PC-3 (cell line): ENCODE measurements at regions not wholly inside any gene's neighbourhood (a gene's known extent, or its start where the extent isn't known, plus 50 kb on each side); places are given as distances from the start of the nearest gene placed in this dataset.

ENCODE experiments used
- ATAC-seq: fragments of 200-7000 bp; cut with Tn5 transposase; 2 replicates; pipeline ENCODE4 v1.9.1; 2020; ENCODE audit warnings: mild to moderate bottlenecking, moderate library complexity
- BruUV-seq: library from RNA; stranded (reverse); fragments of 400-500 nt; replicated peaks from 2 replicates; lab custom pipeline; 2021; lab: Mats Ljungman, UMichigan
- CTCF ChIA-PET: fragments of 300-600 bp; sonication (Branson Sonifier 250); formaldehyde crosslinking; loops from one replicate; lab custom pipeline; 2022; ENCODE audit warnings: antibody characterized with exemption; lab: Charles Lee
- POLR2A ChIA-PET: fragments of 300-600 bp; sonication (Branson Sonifier 250); formaldehyde crosslinking; loops from one replicate; lab custom pipeline; 2022; ENCODE audit warnings: antibody characterized with exemption; ENCODE audit not compliant: unreplicated experiment; lab: Charles Lee
- DNase-seq: peaks from one replicate; pipeline ENCODE4 v3.0.0-alpha.2; 2015
- H2AFZ ChIP-seq: fragments of 300-600 bp; sonication (generic); 2 replicates; pipeline ENCODE4 v1.6.0; 2016; ENCODE audit warnings: antibody characterized with exemption, low read length
- H3F3A ChIP-seq: fragments of 300-600 bp; sonication (generic); one replicate; pipeline ENCODE4 v1.6.0; 2017; ENCODE audit warnings: antibody characterized with exemption, low read length, control low read depth, mild to moderate bottlenecking; ENCODE audit not compliant: unreplicated experiment
- H3K27ac ChIP-seq: fragments of 300-600 bp; sonication (generic); 2 replicates; pipeline ENCODE4 v1.5.1; 2016; ENCODE audit warnings: mild to moderate bottlenecking, low read length
- H3K27me3 ChIP-seq: fragments of 300-600 bp; sonication (generic); 2 replicates; pipeline ENCODE4 v1.6.1; 2016; ENCODE audit warnings: low read length, mixed read lengths
- H3K36me3 ChIP-seq: fragments of 300-600 bp; sonication (generic); 2 replicates; pipeline ENCODE4 v1.6.1; 2016; ENCODE audit warnings: low read depth, mixed run types, low read length, mixed read lengths
- H3K4me1 ChIP-seq: fragments of 300-600 bp; sonication (generic); 2 replicates; pipeline ENCODE4 v1.5.1; 2016; ENCODE audit warnings: low read length; ENCODE audit not compliant: insufficient read depth
- H3K4me2 ChIP-seq: fragments of 300-600 bp; sonication (generic); 2 replicates; pipeline ENCODE4 v1.6.0; 2016; ENCODE audit warnings: low read length
- H3K4me3 ChIP-seq: fragments of 300-600 bp; sonication (generic); 2 replicates; pipeline ENCODE4 v1.5.1; 2016; ENCODE audit warnings: mild to moderate bottlenecking, low read length, mixed read lengths
- H3K79me2 ChIP-seq: fragments of 300-600 bp; sonication (generic); 2 replicates; pipeline ENCODE4 v1.6.1; 2017; ENCODE audit warnings: low read length, mixed read lengths
- H3K9ac ChIP-seq: fragments of 300-600 bp; sonication (generic); 2 replicates; pipeline ENCODE4 v1.6.0; 2016; ENCODE audit warnings: mild to moderate bottlenecking, low read length
- H3K9me2 ChIP-seq: fragments of 300-600 bp; sonication (generic); replicated peaks from 2 replicates; pipeline ENCODE4 v1.6.1; 2016; ENCODE audit warnings: mixed run types, low read length, mixed read lengths
- H3K9me3 ChIP-seq: fragments of 300-600 bp; sonication (generic); 2 replicates; pipeline ENCODE4 v1.6.1; 2016; ENCODE audit warnings: low read length, mixed read lengths
- H4K20me1 ChIP-seq: fragments of 300-600 bp; sonication (generic); 2 replicates; pipeline ENCODE4 v1.6.1; 2016; ENCODE audit warnings: low read length, mixed read lengths
- CTCF ChIP-seq: fragments of 300-600 bp; sonication (generic); conservative IDR thresholded peaks from 2 replicates; pipeline ENCODE4 v1.5.1; 2017; ENCODE audit warnings: antibody characterized with exemption, low read depth, mild to moderate bottlenecking, low read length
- EZH2 ChIP-seq: fragments of 300-600 bp; sonication (generic); IDR thresholded peaks from one replicate; pipeline ENCODE4 v1.6.1; 2017; ENCODE audit warnings: antibody characterized with exemption, mild to moderate bottlenecking, low read length; ENCODE audit not compliant: unreplicated experiment
- EZH2phosphoT487 ChIP-seq: fragments of 300-600 bp; sonication (generic); IDR thresholded peaks from 2 replicates; pipeline ENCODE4 v1.6.1; 2018; ENCODE audit warnings: mild to moderate bottlenecking, antibody characterized with exemption, low read length, borderline replicate concordance
- intact Hi-C: fragments of 100-400 bp; cut with micrococcal nuclease; formaldehyde crosslinking; loops from 2 replicates; pipeline ENCODE4 v1.9.0; 2023

DNA sequence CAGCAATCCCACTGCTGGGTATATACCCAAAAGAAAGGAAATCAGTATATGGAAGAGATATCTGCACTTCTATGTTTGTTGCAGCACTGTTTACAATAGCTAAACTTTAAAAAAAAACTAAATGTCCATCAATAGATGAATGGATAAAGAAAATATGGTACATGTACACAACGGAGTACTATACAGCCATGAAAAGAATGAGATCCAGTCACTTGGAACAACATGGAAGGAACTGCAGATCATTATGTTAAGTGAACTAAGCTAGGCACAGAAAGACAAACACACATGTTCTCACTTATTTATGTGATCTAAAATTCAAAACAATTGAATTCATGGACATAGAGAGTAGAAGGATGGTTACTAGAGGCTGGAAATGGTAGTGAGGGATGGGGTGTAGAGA lies 400.7 kb downstream of the ZNF674 start:
- H3K9me2 ChIP-seq, result no peaks in the 10 kb centered on the region
- H3K36me3 ChIP-seq, result no peaks in the 10 kb centered on the region
- ATAC-seq, result no peak
- no peak for TF ChIP-seq EZH2phosphoT487
- TF ChIP-seq EZH2, result no peak
- no peak for TF ChIP-seq CTCF
- no TSS peak for BruUV-seq
- no peaks in the 10 kb centered on the region for H3K9me3 ChIP-seq
- no peak overlapping the region for H2AFZ ChIP-seq
- intact Hi-C loops, result no loop called here
- POLR2A ChIA-PET, result no interaction called here
- no peaks in the 10 kb centered on the region for H3K27me3 ChIP-seq
- H3K4me3 ChIP-seq, result no peak overlapping the region
- H3K79me2 ChIP-seq, result no peaks in the 10 kb centered on the region
- no peak overlapping the region for H3K4me2 ChIP-seq
- no peak overlapping the region for H3K27ac ChIP-seq
- H3K4me1 ChIP-seq, result no peaks in the 10 kb centered on the region
- H3K9ac ChIP-seq, result no peak overlapping the region
- no peaks in the 10 kb centered on the region for H3F3A ChIP-seq
- no peaks in the 10 kb centered on the region for H4K20me1 ChIP-seq
- no peak for DNase-seq
- CTCF ChIA-PET, result no interaction called here

GRCh38 chrX:46140272-46140671 lies 404.9 kb downstream of the ZNF674 start:
- Histone ChIP-seq H3K79me2 (no peaks in the 10 kb centered on the region), H3K4me1 (no peaks in the 10 kb centered on the region), H3K27ac (no peak overlapping the region), H3K9me3 (no peaks in the 10 kb centered on the region), H3K9ac (no peak overlapping the region), H3K36me3 (no peaks in the 10 kb centered on the region), H3K9me2 (no peaks in the 10 kb centered on the region), H3F3A (no peaks in the 10 kb centered on the region), H3K4me3 (no peak overlapping the region), H3K4me2 (no peak overlapping the region), H3K27me3 (no peaks in the 10 kb centered on the region), H2AFZ (no peak overlapping the region), H4K20me1 (no peaks in the 10 kb centered on the region)
- ChIA-PET CTCF (no interaction called here), POLR2A (no interaction called here)
- intact Hi-C loops, result no loop called here
- ATAC-seq (no peak), DNase-seq (no peak)
- BruUV-seq, result no TSS peak
- TF ChIP-seq CTCF, result no peak
- TF ChIP-seq EZH2phosphoT487, result no peak
- no peak for TF ChIP-seq EZH2

DNA sequence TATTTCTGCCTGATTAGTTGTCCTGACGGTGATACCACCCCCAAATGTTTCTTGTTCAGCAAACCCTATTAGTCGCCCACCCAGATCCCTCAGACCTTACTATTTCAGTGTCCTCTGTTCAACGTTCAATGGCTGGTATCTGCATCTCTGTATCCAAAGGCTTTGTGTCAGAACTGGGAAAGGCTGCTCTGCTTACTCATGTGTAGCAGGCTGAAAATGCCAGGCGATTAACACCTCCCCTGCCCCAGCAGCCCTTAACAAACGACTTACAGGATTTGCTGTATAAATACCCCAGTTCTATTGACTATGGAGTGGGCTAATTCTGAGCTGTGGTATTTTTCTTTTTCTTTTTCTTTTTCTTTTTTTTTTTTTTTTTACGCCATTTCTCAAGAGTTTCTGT lies 415.0 kb downstream of the ZNF674 start:
- H3K9me3 ChIP-seq, result no peaks in the 10 kb centered on the region
- TF ChIP-seq EZH2phosphoT487, result no peak
- TF ChIP-seq CTCF, result no peak
- TF ChIP-seq EZH2, result no peak
- ATAC-seq (no peak), DNase-seq (no peak)
- H3K4me3 ChIP-seq, result no peak overlapping the region
- H3K4me1 ChIP-seq, result peaks cover 8% of the 10 kb centered on the region; the same call in 1 of the 2 replicates
- no peak overlapping the region for H3K4me2 ChIP-seq
- H3F3A ChIP-seq, result no peaks in the 10 kb centered on the region
- no peaks in the 10 kb centered on the region for H3K9me2 ChIP-seq
- no peak overlapping the region for H3K27ac ChIP-seq
- H3K9ac ChIP-seq, result no peak overlapping the region
- CTCF ChIA-PET, result no interaction called here
- intact Hi-C loops, result no loop called here
- H4K20me1 ChIP-seq, result no peaks in the 10 kb centered on the region
- no TSS peak for BruUV-seq
- no peaks in the 10 kb centered on the region for H3K79me2 ChIP-seq
- H2AFZ ChIP-seq, result no peak overlapping the region
- POLR2A ChIA-PET, result no interaction called here
- H3K36me3 ChIP-seq, result no peaks in the 10 kb centered on the region
- no peaks in the 10 kb centered on the region for H3K27me3 ChIP-seq
